ENCODE measurements at regions not wholly inside any gene's neighbourhood (a gene's known extent, or its start where the extent isn't known, plus 50 kb on each side); places are given as distances from the start of the nearest gene placed in this dataset.

GRCh38 chr2:236317938-236318396, 53.8 kb upstream of the ASB18 start:
- H3K9me3 Mint-ChIP-seq (ENCODE audit: unreplicated experiment): peaks cover 2% of the 10 kb centered on the region

GRCh38 chr2:236318401-236318800, 54.2 kb upstream of the ASB18 start:
- H3K36me3 Mint-ChIP-seq (ENCODE audit: unreplicated experiment): peaks cover 9% of the 10 kb centered on the region
- no peaks in the 10 kb centered on the region for H3K4me1 Mint-ChIP-seq (ENCODE audit: low read depth, unreplicated experiment)
- H3K4me3 Mint-ChIP-seq (ENCODE audit: unreplicated experiment): no peak overlapping the region
- DNase-seq: no peak
- TF ChIP-seq CTCF (IDR thresholded peaks at IDR 0.05; ENCODE audit: partially characterized antibody, unreplicated experiment): no peak
- H3K27me3 Mint-ChIP-seq (ENCODE audit: unreplicated experiment): peaks cover 2% of the 10 kb centered on the region
- no peak overlapping the region for H3K27ac Mint-ChIP-seq (ENCODE audit: unreplicated experiment)
- H3K9me3 Mint-ChIP-seq (ENCODE audit: unreplicated experiment): peaks cover 2% of the 10 kb centered on the region

More at GRCh38 chr2:236317938-236318396, 53.8 kb upstream of the ASB18 start:
- no peak overlapping the region for H3K27ac Mint-ChIP-seq (ENCODE audit: unreplicated experiment)
- H3K4me1 Mint-ChIP-seq (ENCODE audit: low read depth, unreplicated experiment): no peaks in the 10 kb centered on the region
- peaks cover 9% of the 10 kb centered on the region for H3K36me3 Mint-ChIP-seq (ENCODE audit: unreplicated experiment)
- TF ChIP-seq CTCF (IDR thresholded peaks at IDR 0.05; ENCODE audit: partially characterized antibody, unreplicated experiment): no peak
- no peak for DNase-seq
- H3K4me3 Mint-ChIP-seq (ENCODE audit: unreplicated experiment): no peak overlapping the region
- H3K27me3 Mint-ChIP-seq (ENCODE audit: unreplicated experiment): peaks cover 2% of the 10 kb centered on the region

GRCh38 chr2:236319036-236319435, 54.8 kb upstream of the ASB18 start:
- Mint-ChIP-seq H3K27me3 (ENCODE audit: unreplicated experiment) (peaks cover 2% of the 10 kb centered on the region), H3K4me1 (ENCODE audit: low read depth, unreplicated experiment) (no peaks in the 10 kb centered on the region), H3K36me3 (ENCODE audit: unreplicated experiment) (peaks cover 2% of the 10 kb centered on the region), H3K9me3 (ENCODE audit: unreplicated experiment) (peaks cover 2% of the 10 kb centered on the region), H3K4me3 (ENCODE audit: unreplicated experiment) (no peak overlapping the region), H3K27ac (ENCODE audit: unreplicated experiment) (no peak overlapping the region)
- DNase-seq: no peak
- TF ChIP-seq CTCF (IDR thresholded peaks at IDR 0.05; ENCODE audit: partially characterized antibody, unreplicated experiment): no peak

- no peak for DNase-seq
- Mint-ChIP-seq H3K36me3 (ENCODE audit: unreplicated experiment) (no peaks in the 10 kb centered on the region), H3K9me3 (ENCODE audit: unreplicated experiment) (peaks cover 2% of the 10 kb centered on the region), H3K27me3 (ENCODE audit: unreplicated experiment) (no peaks in the 10 kb centered on the region), H3K4me1 (ENCODE audit: low read depth, unreplicated experiment) (no peaks in the 10 kb centered on the region), H3K27ac (ENCODE audit: unreplicated experiment) (no peak overlapping the region), H3K4me3 (ENCODE audit: unreplicated experiment) (no peak overlapping the region)
- TF ChIP-seq CTCF (IDR thresholded peaks at IDR 0.05; ENCODE audit: partially characterized antibody, unreplicated experiment): no peak
Measured at GRCh38 chr2:236321415-236321814, 57.2 kb upstream of the ASB18 start.

GRCh38 chr2:236333417-236334121, 69.4 kb upstream of the ASB18 start:
- no peak for TF ChIP-seq CTCF (IDR thresholded peaks at IDR 0.05; ENCODE audit: partially characterized antibody, unreplicated experiment)
- Mint-ChIP-seq H3K27ac (ENCODE audit: unreplicated experiment) (no peak overlapping the region), H3K4me1 (ENCODE audit: low read depth, unreplicated experiment) (peaks cover under 1% of the 10 kb centered on the region), H3K27me3 (ENCODE audit: unreplicated experiment) (no peaks in the 10 kb centered on the region), H3K4me3 (ENCODE audit: unreplicated experiment) (no peak overlapping the region), H3K9me3 (ENCODE audit: unreplicated experiment) (no peaks in the 10 kb centered on the region), H3K36me3 (ENCODE audit: unreplicated experiment) (no peaks in the 10 kb centered on the region)
- DNase-seq: no peak

Data from glutamatergic neuron (in vitro differentiated cells).